ENCODE measurements at regions not wholly inside any gene's neighbourhood (a gene's known extent, or its start where the extent isn't known, plus 50 kb on each side); places are given as distances from the start of the nearest gene placed in this dataset.

DNA sequence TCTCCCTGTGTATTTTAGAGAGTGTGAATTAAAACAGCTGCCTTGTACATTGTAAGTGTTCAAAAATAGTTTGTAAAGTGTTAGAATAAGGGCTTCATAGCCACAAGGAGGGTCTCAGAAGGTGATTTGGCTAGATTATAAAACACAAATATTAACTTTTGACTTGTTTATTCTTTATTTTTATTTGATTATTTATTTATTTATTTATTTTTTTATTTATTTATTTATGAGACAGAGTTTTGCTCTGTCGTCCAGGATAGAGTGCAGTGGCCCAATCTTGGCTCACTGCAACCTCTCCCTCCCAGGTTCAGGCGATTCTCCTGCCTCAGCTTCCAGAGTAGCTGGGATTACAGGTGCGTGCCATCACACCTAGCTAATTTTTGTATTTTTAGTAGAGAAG lies 111.5 kb upstream of the RBFOX1 start:
- TF ChIP-seq SUZ12 (IDR thresholded peaks at IDR 0.05; ENCODE audit: extremely low read depth, insufficient read depth, insufficient read length) (no peak), ZNF274 (IDR thresholded peaks at IDR 0.05; ENCODE audit: low read depth, low read length) (no peak), YY1 (IDR thresholded peaks at IDR 0.05; ENCODE audit: insufficient read depth, insufficient read length) (no peak)
- Histone ChIP-seq H3K4me1 (ENCODE audit: insufficient read depth, insufficient read length) (peaks cover 8% of the 10 kb centered on the region), H3K9ac (ENCODE audit: insufficient read length, low read depth) (no peak overlapping the region), H3K36me3 (ENCODE audit: insufficient read depth, insufficient read length, low read length) (no peaks in the 10 kb centered on the region), H3K27me3 (ENCODE audit: insufficient read depth, insufficient read length) (no peaks in the 10 kb centered on the region), H3K4me3 (ENCODE audit: insufficient read length, low read depth) (no peak overlapping the region), H3K9me3 (ENCODE audit: insufficient read depth, low read length) (peaks cover 4% of the 10 kb centered on the region; the same call in 1 of the 2 replicates)
- no peak for DNase-seq (ENCODE audit: low read depth, low spot score)

DNA sequence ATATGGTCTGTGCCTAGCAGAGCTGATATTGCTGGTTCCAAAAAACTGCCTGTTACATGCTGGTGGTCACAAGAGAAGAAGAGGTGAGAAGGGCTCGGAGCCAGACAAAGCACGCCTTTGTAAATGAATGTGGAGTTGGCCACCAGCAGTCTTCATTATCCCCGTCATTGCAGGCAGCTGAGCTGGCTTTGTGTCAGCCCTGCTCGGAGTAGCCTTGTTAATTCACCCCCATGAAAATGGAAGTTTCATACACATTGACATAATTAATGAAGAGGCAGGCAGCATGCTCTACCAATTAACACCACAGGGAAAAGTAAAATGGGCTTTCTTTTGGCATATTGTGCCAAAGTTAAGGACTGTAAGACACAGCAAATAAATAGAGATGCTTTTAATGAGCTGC lies 113.7 kb upstream of the RBFOX1 start:
- Histone ChIP-seq H3K36me3 (ENCODE audit: insufficient read depth, insufficient read length, low read length) (no peaks in the 10 kb centered on the region), H3K4me1 (ENCODE audit: insufficient read depth, insufficient read length) (peaks cover 8% of the 10 kb centered on the region), H3K9me3 (ENCODE audit: insufficient read depth, low read length) (no peaks in the 10 kb centered on the region), H3K27me3 (ENCODE audit: insufficient read depth, insufficient read length) (no peaks in the 10 kb centered on the region), H3K4me3 (ENCODE audit: insufficient read length, low read depth) (no peak overlapping the region), H3K9ac (ENCODE audit: insufficient read length, low read depth) (no peak overlapping the region)
- DNase-seq (ENCODE audit: low read depth, low spot score): no peak
- no peak for TF ChIP-seq YY1 (IDR thresholded peaks at IDR 0.05; ENCODE audit: insufficient read depth, insufficient read length)
- no peak for TF ChIP-seq SUZ12 (IDR thresholded peaks at IDR 0.05; ENCODE audit: extremely low read depth, insufficient read depth, insufficient read length)
- no peak for TF ChIP-seq ZNF274 (IDR thresholded peaks at IDR 0.05; ENCODE audit: low read depth, low read length)

DNA sequence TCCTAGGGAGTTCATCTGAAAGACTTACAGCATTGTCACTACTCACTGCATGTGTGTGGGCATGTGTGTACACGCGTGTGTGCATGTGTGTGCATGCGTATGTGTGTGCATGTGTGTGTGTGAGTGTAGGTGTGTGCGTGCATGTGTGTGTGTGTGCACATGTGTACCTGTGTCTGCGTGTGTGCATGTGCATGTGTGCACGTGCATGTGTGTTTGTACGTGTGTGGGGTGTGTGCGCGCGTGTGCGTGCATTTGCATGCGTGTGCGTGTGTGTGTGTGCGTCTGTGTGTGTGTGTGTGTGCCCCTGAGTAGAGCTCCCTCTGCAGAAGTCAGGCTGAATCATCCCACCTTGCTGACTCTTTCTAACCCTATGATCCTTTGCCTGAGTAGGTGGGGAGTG lies 114.8 kb upstream of the RBFOX1 start:
- H3K4me1 ChIP-seq (ENCODE audit: insufficient read depth, insufficient read length): peaks cover 8% of the 10 kb centered on the region
- H3K9ac ChIP-seq (ENCODE audit: insufficient read length, low read depth): no peak overlapping the region
- DNase-seq (ENCODE audit: low read depth, low spot score): no peak
- no peaks in the 10 kb centered on the region for H3K27me3 ChIP-seq (ENCODE audit: insufficient read depth, insufficient read length)
- no peaks in the 10 kb centered on the region for H3K9me3 ChIP-seq (ENCODE audit: insufficient read depth, low read length)
- H3K36me3 ChIP-seq (ENCODE audit: insufficient read depth, insufficient read length, low read length): no peaks in the 10 kb centered on the region
- no peak overlapping the region for H3K4me3 ChIP-seq (ENCODE audit: insufficient read length, low read depth)
- TF ChIP-seq ZNF274 (IDR thresholded peaks at IDR 0.05; ENCODE audit: low read depth, low read length) (no peak), SUZ12 (IDR thresholded peaks at IDR 0.05; ENCODE audit: extremely low read depth, insufficient read depth, insufficient read length) (no peak), YY1 (IDR thresholded peaks at IDR 0.05; ENCODE audit: insufficient read depth, insufficient read length) (no peak)

DNA sequence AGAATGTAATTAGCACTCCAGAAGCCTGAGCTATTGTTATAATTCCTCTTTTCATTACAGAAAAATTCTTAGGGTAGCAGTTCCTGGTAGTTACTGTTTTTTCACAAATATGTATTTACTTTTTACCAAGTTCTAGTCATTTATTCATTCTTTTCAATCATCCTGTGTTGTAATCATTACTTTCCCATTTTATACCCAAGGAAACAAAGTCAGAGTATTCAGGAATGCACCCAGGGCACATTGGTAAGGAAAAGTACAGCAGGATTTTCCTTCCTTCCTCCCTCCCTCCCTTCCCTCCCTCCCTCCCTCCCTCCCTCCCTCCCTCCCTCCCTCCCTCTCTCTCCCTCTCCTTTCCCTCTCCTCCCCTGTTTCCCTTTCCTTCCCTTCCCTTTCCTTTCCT lies 115.9 kb upstream of the RBFOX1 start:
- Histone ChIP-seq H3K4me3 (ENCODE audit: insufficient read length, low read depth) (no peak overlapping the region), H3K27me3 (ENCODE audit: insufficient read depth, insufficient read length) (no peaks in the 10 kb centered on the region), H3K36me3 (ENCODE audit: insufficient read depth, insufficient read length, low read length) (no peaks in the 10 kb centered on the region), H3K9ac (ENCODE audit: insufficient read length, low read depth) (no peak overlapping the region), H3K4me1 (ENCODE audit: insufficient read depth, insufficient read length) (peaks cover 8% of the 10 kb centered on the region), H3K9me3 (ENCODE audit: insufficient read depth, low read length) (no peaks in the 10 kb centered on the region; the same call in 1 of the 2 replicates)
- no peak for DNase-seq (ENCODE audit: low read depth, low spot score)
- TF ChIP-seq YY1 (IDR thresholded peaks at IDR 0.05; ENCODE audit: insufficient read depth, insufficient read length): no peak
- TF ChIP-seq ZNF274 (IDR thresholded peaks at IDR 0.05; ENCODE audit: low read depth, low read length): no peak
- TF ChIP-seq SUZ12 (IDR thresholded peaks at IDR 0.05; ENCODE audit: extremely low read depth, insufficient read depth, insufficient read length): no peak

DNA sequence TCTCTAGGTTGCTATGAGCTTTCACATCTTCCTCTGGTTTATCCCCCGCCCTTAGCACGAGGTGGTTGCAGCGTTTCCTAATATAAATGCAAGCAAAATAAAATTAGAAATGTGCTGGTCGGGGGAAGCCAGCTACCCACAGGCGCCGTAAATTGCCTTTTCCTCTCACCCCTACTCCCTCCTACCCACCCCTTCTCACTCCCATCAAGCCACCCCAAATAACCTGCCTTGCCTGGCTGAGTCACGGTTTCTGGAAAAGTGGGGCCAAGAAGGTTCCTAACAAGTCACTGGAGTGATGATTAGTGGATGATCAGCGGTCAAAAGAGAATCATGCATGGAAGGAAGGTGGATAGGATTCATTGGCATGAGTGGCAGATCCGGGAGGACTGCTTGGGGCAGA lies 120.9 kb upstream of the RBFOX1 start:
- H3K9me3 ChIP-seq (ENCODE audit: insufficient read depth, low read length): no peaks in the 10 kb centered on the region; the same call in 1 of the 2 replicates
- no peaks in the 10 kb centered on the region for H3K36me3 ChIP-seq (ENCODE audit: insufficient read depth, insufficient read length, low read length)
- H3K27me3 ChIP-seq (ENCODE audit: insufficient read depth, insufficient read length): no peaks in the 10 kb centered on the region
- H3K9ac ChIP-seq (ENCODE audit: insufficient read length, low read depth): no peak overlapping the region
- H3K4me1 ChIP-seq (ENCODE audit: insufficient read depth, insufficient read length): no peaks in the 10 kb centered on the region
- DNase-seq (ENCODE audit: low read depth, low spot score): no peak
- TF ChIP-seq YY1 (IDR thresholded peaks at IDR 0.05; ENCODE audit: insufficient read depth, insufficient read length): no peak
- TF ChIP-seq SUZ12 (IDR thresholded peaks at IDR 0.05; ENCODE audit: extremely low read depth, insufficient read depth, insufficient read length): no peak
- no peak for TF ChIP-seq ZNF274 (IDR thresholded peaks at IDR 0.05; ENCODE audit: low read depth, low read length)
- no peak overlapping the region for H3K4me3 ChIP-seq (ENCODE audit: insufficient read length, low read depth)

DNA sequence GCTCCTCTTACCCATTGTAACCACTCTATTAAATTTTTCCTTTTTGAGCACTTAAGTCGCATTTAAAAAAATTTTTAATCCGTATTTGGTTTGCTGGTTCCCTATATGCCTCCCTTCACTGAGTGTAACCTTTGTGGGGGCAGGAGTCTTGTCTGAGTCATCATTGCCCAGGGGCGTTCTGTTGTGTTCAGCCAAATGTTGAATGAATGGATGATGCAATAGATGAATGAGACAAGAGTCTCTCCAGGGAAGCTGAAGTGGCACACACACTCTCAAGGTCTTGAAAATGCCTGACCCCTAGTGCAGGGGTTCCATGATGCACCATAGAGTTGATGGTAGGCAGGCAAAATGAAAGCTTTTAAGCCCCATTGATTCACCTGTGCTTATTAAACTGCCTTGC lies 123.0 kb upstream of the RBFOX1 start:
- H3K27me3 ChIP-seq (ENCODE audit: insufficient read depth, insufficient read length): no peaks in the 10 kb centered on the region
- H3K36me3 ChIP-seq (ENCODE audit: insufficient read depth, insufficient read length, low read length): no peaks in the 10 kb centered on the region
- H3K9ac ChIP-seq (ENCODE audit: insufficient read length, low read depth): no peak overlapping the region
- DNase-seq (ENCODE audit: low read depth, low spot score): no peak
- H3K9me3 ChIP-seq (ENCODE audit: insufficient read depth, low read length): no peaks in the 10 kb centered on the region; the same call in 1 of the 2 replicates
- no peaks in the 10 kb centered on the region for H3K4me1 ChIP-seq (ENCODE audit: insufficient read depth, insufficient read length)
- no peak for TF ChIP-seq YY1 (IDR thresholded peaks at IDR 0.05; ENCODE audit: insufficient read depth, insufficient read length)
- TF ChIP-seq SUZ12 (IDR thresholded peaks at IDR 0.05; ENCODE audit: extremely low read depth, insufficient read depth, insufficient read length): no peak
- TF ChIP-seq ZNF274 (IDR thresholded peaks at IDR 0.05; ENCODE audit: low read depth, low read length): no peak
- H3K4me3 ChIP-seq (ENCODE audit: insufficient read length, low read depth): no peak overlapping the region

DNA sequence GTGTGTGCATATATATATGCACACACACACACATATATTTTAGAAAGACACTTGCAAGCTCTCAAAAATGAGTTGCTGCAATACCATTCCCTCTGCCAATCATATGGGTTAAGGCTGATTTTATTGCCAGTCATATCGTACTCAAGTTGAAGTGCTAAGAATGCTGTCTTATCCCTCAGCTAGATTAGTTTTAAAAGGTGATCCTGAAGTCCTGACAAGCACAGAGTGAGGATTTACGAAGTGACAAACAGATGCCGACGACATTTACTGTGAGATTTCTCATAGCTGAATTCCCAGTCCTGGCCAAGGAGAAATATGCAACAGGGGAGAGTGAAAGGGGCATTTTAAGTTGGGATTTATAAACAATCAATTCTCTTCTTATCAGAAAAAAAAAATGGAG lies 126.2 kb upstream of the RBFOX1 start:
- Histone ChIP-seq H3K9ac (ENCODE audit: insufficient read length, low read depth) (no peak overlapping the region), H3K9me3 (ENCODE audit: insufficient read depth, low read length) (no peaks in the 10 kb centered on the region), H3K27me3 (ENCODE audit: insufficient read depth, insufficient read length) (no peaks in the 10 kb centered on the region), H3K4me1 (ENCODE audit: insufficient read depth, insufficient read length) (no peaks in the 10 kb centered on the region), H3K36me3 (ENCODE audit: insufficient read depth, insufficient read length, low read length) (no peaks in the 10 kb centered on the region), H3K4me3 (ENCODE audit: insufficient read length, low read depth) (no peak overlapping the region)
- TF ChIP-seq SUZ12 (IDR thresholded peaks at IDR 0.05; ENCODE audit: extremely low read depth, insufficient read depth, insufficient read length): no peak
- no peak for TF ChIP-seq YY1 (IDR thresholded peaks at IDR 0.05; ENCODE audit: insufficient read depth, insufficient read length)
- TF ChIP-seq ZNF274 (IDR thresholded peaks at IDR 0.05; ENCODE audit: low read depth, low read length): no peak
- no peak for DNase-seq (ENCODE audit: low read depth, low spot score)
